UCSD-AML1 (cell line): ENCODE measurements at regions not wholly inside any gene's neighbourhood (a gene's known extent, or its start where the extent isn't known, plus 50 kb on each side); places are given as distances from the start of the nearest gene placed in this dataset.

Experiments
- DNase-seq: peaks from one replicate; lab custom pipeline; 2025; ENCODE audit not compliant: unreplicated experiment; lab: John Stamatoyannopoulos, UW

- no peak for DNase-seq
Observed at GRCh38 chr1:224564454-224565084, 51.5 kb upstream of the CNIH3 start.

GRCh38 chr1:224565186-224565585, 50.9 kb upstream of the CNIH3 start:
- peak; percentile 36 for DNase-seq

- no peak for DNase-seq
Observed at GRCh38 chr1:224565611-224566406, 50.3 kb upstream of the CNIH3 start.
